ENCODE measurements at regions not wholly inside any gene's neighbourhood (a gene's known extent, or its start where the extent isn't known, plus 50 kb on each side); places are given as distances from the start of the nearest gene placed in this dataset.

DNA sequence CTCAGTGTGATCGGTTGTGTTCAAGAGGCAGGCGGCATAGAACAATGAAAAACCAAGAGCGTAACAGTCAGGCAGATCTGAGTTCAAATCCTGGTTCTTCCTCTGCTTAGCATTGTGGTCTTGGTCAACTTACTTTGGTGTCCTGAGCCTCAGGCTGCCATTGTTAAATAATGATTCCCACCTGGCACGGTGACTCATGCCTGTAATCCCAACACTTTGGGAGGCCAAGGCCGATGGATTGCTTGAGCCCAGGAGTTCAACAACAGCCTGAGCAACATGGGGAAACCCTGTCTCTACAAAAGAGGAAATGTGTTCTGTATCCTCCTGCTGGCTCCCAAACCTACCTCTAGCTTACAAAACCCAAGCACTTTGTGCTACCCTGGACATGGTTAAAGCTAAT lies 129.0 kb upstream of the STX18 start:
- Histone ChIP-seq H3K27me3 (ENCODE audit: insufficient read depth, low read depth) (no peaks in the 10 kb centered on the region), H3K4me2 (no peak overlapping the region), H3K9me3 (ENCODE audit: insufficient read depth, low read depth) (no peaks in the 10 kb centered on the region), H3K27ac (no peak overlapping the region), H2AFZ (no peak overlapping the region), H4K20me1 (ENCODE audit: insufficient read depth) (no peaks in the 10 kb centered on the region), H3K4me3 (no peak overlapping the region), H3F3A (ENCODE audit: insufficient read depth, low read depth) (no peaks in the 10 kb centered on the region), H3K79me2 (ENCODE audit: low read depth) (no peaks in the 10 kb centered on the region), H3K9me2 (ENCODE audit: insufficient read depth) (no peaks in the 10 kb centered on the region), H3K36me3 (ENCODE audit: low read depth) (no peaks in the 10 kb centered on the region), H3K4me1 (replicated peaks; ENCODE audit: insufficient read depth) (peaks cover 12% of the 10 kb centered on the region; the same call in 1 of the 2 replicates)
- DNase-seq = no peak
- ChIA-PET POLR2A (ENCODE audit: unreplicated experiment) (no interaction called here), CTCF (no interaction called here)
- intact Hi-C loops (cut with micrococcal nuclease; ENCODE audit: unreplicated experiment) = no loop called here
- TF ChIP-seq EZH2 (IDR thresholded peaks at IDR 0.05; ENCODE audit: low read depth) = no peak
- TF ChIP-seq CTCF (conservative IDR thresholded peaks at IDR 0.05) = no peak
- no TSS peak for BruUV-seq (replicated peaks)

DNA sequence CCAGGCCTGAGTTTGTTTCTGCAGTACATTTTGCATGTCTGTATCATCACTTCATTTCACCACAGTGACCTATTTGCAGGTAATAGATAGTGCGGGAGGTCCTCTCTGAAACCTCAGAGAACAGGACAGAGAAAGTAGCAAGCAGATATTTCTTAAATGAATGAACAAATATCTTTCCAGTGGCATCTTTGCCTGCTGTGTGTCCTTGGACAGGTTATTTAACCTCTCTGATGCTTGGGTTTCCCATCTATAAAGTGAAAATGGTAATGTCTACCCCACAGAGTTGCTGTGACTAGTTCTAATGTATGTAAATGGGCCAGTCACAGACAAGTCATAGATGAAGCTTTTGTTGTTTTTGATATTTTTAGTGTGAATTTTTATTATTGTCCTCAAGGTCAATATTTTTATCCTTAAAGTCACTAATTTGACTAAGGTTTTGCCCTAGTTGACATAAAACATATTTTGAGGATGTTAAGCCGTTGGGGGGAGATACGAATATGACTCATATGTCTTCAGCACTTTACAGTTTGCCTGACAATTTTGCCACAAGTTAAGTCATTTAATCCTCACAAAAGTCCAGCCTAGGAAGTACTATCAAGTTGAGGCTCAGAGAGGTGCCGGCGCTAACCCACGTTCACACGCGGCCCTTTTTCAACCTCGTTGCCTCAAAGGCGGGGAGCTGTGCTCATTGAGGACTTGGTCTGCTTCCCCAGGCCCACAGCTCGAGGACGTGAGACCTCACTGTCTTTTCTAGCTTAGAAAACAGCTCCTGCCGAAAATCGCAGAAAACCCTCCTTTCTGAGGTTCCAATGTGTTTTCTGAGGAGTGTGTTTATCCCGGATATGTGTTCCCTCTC lies 126.7 kb upstream of the STX18 start:
- Histone ChIP-seq H3K79me2 (ENCODE audit: low read depth) (no peaks in the 10 kb centered on the region), H2AFZ (no peak overlapping the region), H3K9me3 (ENCODE audit: insufficient read depth, low read depth) (no peaks in the 10 kb centered on the region), H3K4me3 (no peak overlapping the region), H3K9me2 (ENCODE audit: insufficient read depth) (no peaks in the 10 kb centered on the region), H3K36me3 (ENCODE audit: low read depth) (no peaks in the 10 kb centered on the region), H4K20me1 (ENCODE audit: insufficient read depth) (no peaks in the 10 kb centered on the region), H3K27me3 (ENCODE audit: insufficient read depth, low read depth) (no peaks in the 10 kb centered on the region), H3K4me2 (no peak overlapping the region), H3K27ac (no peak overlapping the region), H3K4me1 (replicated peaks; ENCODE audit: insufficient read depth) (peaks cover 12% of the 10 kb centered on the region; the same call in 1 of the 2 replicates), H3F3A (ENCODE audit: insufficient read depth, low read depth) (no peaks in the 10 kb centered on the region)
- intact Hi-C loops (cut with micrococcal nuclease; ENCODE audit: unreplicated experiment) = no loop called here
- TF ChIP-seq EZH2 (IDR thresholded peaks at IDR 0.05; ENCODE audit: low read depth) (no peak), CTCF (conservative IDR thresholded peaks at IDR 0.05) (no peak)
- ChIA-PET CTCF (no interaction called here), POLR2A (ENCODE audit: unreplicated experiment) (interaction anchor here (0.6 kb wide), 1 partner anchor 83 kb away, joined by 4 read pairs; no protein-coding TSS in a partner anchor)
- no TSS peak for BruUV-seq (replicated peaks)
- DNase-seq = no peak

GRCh38 chr4:4667622-4668081 lies 125.8 kb upstream of the STX18 start:
- no peaks in the 10 kb centered on the region for H3K36me3 ChIP-seq (ENCODE audit: low read depth)
- H3K79me2 ChIP-seq (ENCODE audit: low read depth) = no peaks in the 10 kb centered on the region
- H3K9me3 ChIP-seq (ENCODE audit: insufficient read depth, low read depth) = no peaks in the 10 kb centered on the region
- H3K4me2 ChIP-seq = no peak overlapping the region
- no peaks in the 10 kb centered on the region for H3K9me2 ChIP-seq (ENCODE audit: insufficient read depth)
- no peak overlapping the region for H2AFZ ChIP-seq
- H3K27ac ChIP-seq = no peak overlapping the region
- H3K4me3 ChIP-seq = no peak overlapping the region
- H3F3A ChIP-seq (ENCODE audit: insufficient read depth, low read depth) = no peaks in the 10 kb centered on the region
- no peak for DNase-seq
- no peaks in the 10 kb centered on the region for H3K27me3 ChIP-seq (ENCODE audit: insufficient read depth, low read depth)
- H4K20me1 ChIP-seq (ENCODE audit: insufficient read depth) = no peaks in the 10 kb centered on the region
- H3K4me1 ChIP-seq (replicated peaks; ENCODE audit: insufficient read depth) = peaks cover 12% of the 10 kb centered on the region; the same call in 1 of the 2 replicates
- no peak for TF ChIP-seq EZH2 (IDR thresholded peaks at IDR 0.05; ENCODE audit: low read depth)
- TF ChIP-seq CTCF (conservative IDR thresholded peaks at IDR 0.05) = no peak
- intact Hi-C loops (cut with micrococcal nuclease; ENCODE audit: unreplicated experiment) = no loop called here
- ChIA-PET CTCF (no interaction called here), POLR2A (ENCODE audit: unreplicated experiment) (interaction anchor here (0.5 kb wide), 1 partner anchor 113 kb away, joined by 3 read pairs; no protein-coding TSS in a partner anchor)
- BruUV-seq (replicated peaks) = no TSS peak

Measured in PC-9 (cell line).